ENCODE measurements at regions not wholly inside any gene's neighbourhood (a gene's known extent, or its start where the extent isn't known, plus 50 kb on each side); places are given as distances from the start of the nearest gene placed in this dataset.

GRCh38 chr5:99929806-99930135 lies 605.4 kb upstream of the FAM174A start:
- no peak for TF ChIP-seq EZH2 (IDR thresholded peaks at IDR 0.05; ENCODE audit: low read length, missing control alignments)
- TF ChIP-seq, protein P1, sequence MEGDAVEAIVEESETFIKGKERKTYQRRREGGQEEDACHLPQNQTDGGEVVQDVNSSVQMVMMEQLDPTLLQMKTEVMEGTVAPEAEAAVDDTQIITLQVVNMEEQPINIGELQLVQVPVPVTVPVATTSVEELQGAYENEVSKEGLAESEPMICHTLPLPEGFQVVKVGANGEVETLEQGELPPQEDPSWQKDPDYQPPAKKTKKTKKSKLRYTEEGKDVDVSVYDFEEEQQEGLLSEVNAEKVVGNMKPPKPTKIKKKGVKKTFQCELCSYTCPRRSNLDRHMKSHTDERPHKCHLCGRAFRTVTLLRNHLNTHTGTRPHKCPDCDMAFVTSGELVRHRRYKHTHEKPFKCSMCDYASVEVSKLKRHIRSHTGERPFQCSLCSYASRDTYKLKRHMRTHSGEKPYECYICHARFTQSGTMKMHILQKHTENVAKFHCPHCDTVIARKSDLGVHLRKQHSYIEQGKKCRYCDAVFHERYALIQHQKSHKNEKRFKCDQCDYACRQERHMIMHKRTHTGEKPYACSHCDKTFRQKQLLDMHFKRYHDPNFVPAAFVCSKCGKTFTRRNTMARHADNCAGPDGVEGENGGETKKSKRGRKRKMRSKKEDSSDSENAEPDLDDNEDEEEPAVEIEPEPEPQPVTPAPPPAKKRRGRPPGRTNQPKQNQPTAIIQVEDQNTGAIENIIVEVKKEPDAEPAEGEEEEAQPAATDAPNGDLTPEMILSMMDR (conservative IDR thresholded peaks at IDR 0.05 in 1 of 2, IDR thresholded peaks at IDR 0.05 in 1 of 2; ENCODE audit: low read depth in 1 of 2, low read length in 2 of 2), result no peak
- Histone ChIP-seq H3K4me1 (ENCODE audit: control insufficient read depth, extremely low read depth, insufficient read depth, low read length) (no peaks in the 10 kb centered on the region), H4K20me1 (ENCODE audit: control insufficient read depth, extremely low read depth, insufficient read depth, low read length) (no peaks in the 10 kb centered on the region), H3K4me3 (replicated peaks in 1 of 4; ENCODE audit: control extremely low read depth in 1 of 4, insufficient read depth in 1 of 4, low read depth in 3 of 4, low read length in 4 of 4) (no peak overlapping the region), H2AFZ (ENCODE audit: low read length) (no peak overlapping the region), H3K27ac (ENCODE audit: insufficient read depth, low read length) (no peak overlapping the region), H3K36me3 (ENCODE audit: control insufficient read depth, insufficient read depth, low read length) (no peaks in the 10 kb centered on the region), H3K27me3 (ENCODE audit: control insufficient read depth, insufficient read depth, low read length) (no peaks in the 10 kb centered on the region), H3K79me2 (ENCODE audit: control insufficient read depth, insufficient read depth, low read length) (no peaks in the 10 kb centered on the region), H3K9ac (ENCODE audit: insufficient read depth, low read length) (no peak overlapping the region), H3K4me2 (ENCODE audit: extremely low read depth, insufficient read depth, low read length) (no peak overlapping the region), H3K9me3 (ENCODE audit: control insufficient read depth, insufficient read depth, low read depth, low read length) (no peaks in the 10 kb centered on the region)
- no peak for DNase-seq (ENCODE audit: low read depth in 2 of 2)

GRCh38 chr5:99929067-99929805 lies 605.9 kb upstream of the FAM174A start:
- no peaks in the 10 kb centered on the region for H4K20me1 ChIP-seq (ENCODE audit: control insufficient read depth, extremely low read depth, insufficient read depth, low read length)
- TF ChIP-seq EZH2 (IDR thresholded peaks at IDR 0.05; ENCODE audit: low read length, missing control alignments), result no peak
- no peaks in the 10 kb centered on the region for H3K79me2 ChIP-seq (ENCODE audit: control insufficient read depth, insufficient read depth, low read length)
- H3K4me1 ChIP-seq (ENCODE audit: control insufficient read depth, extremely low read depth, insufficient read depth, low read length), result no peaks in the 10 kb centered on the region
- H3K27me3 ChIP-seq (ENCODE audit: control insufficient read depth, insufficient read depth, low read length), result no peaks in the 10 kb centered on the region
- H3K36me3 ChIP-seq (ENCODE audit: control insufficient read depth, insufficient read depth, low read length), result no peaks in the 10 kb centered on the region
- no peak overlapping the region for H3K4me2 ChIP-seq (ENCODE audit: extremely low read depth, insufficient read depth, low read length)
- H3K4me3 ChIP-seq (replicated peaks in 1 of 4; ENCODE audit: control extremely low read depth in 1 of 4, insufficient read depth in 1 of 4, low read depth in 3 of 4, low read length in 4 of 4), result no peak overlapping the region
- H3K9me3 ChIP-seq (ENCODE audit: control insufficient read depth, insufficient read depth, low read depth, low read length), result no peaks in the 10 kb centered on the region
- no peak for DNase-seq (ENCODE audit: low read depth in 2 of 2)
- H3K9ac ChIP-seq (ENCODE audit: insufficient read depth, low read length), result no peak overlapping the region
- H2AFZ ChIP-seq (ENCODE audit: low read length), result no peak overlapping the region
- no peak overlapping the region for H3K27ac ChIP-seq (ENCODE audit: insufficient read depth, low read length)

DNA sequence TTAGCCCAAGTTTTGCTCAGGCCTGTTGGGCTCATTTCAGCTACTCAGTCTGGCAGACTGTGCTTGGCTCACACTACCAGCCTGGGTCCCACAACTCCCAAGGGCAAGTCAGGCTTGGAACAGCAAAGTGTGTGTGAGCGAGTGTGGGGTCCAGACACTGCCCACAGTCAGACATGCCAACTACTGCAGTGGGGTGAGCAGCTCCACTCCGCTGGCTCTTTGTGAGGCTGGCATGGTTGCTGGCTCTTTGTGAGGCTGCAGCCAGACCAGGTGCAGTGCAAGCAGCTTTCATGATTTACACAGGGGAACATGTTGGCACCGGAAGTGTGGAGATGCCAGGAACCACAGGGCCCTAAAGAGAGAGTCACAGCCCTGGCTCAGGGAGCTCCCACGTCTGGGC lies 606.7 kb upstream of the FAM174A start:
- H3K36me3 ChIP-seq (ENCODE audit: control insufficient read depth, insufficient read depth, low read length), result no peaks in the 10 kb centered on the region
- TF ChIP-seq, protein P1 (conservative IDR thresholded peaks at IDR 0.05 in 1 of 2, IDR thresholded peaks at IDR 0.05 in 1 of 2; ENCODE audit: low read depth in 1 of 2, low read length in 2 of 2), result no peak
- TF ChIP-seq EZH2 (IDR thresholded peaks at IDR 0.05; ENCODE audit: low read length, missing control alignments), result no peak
- H4K20me1 ChIP-seq (ENCODE audit: control insufficient read depth, extremely low read depth, insufficient read depth, low read length), result no peaks in the 10 kb centered on the region
- no peaks in the 10 kb centered on the region for H3K79me2 ChIP-seq (ENCODE audit: control insufficient read depth, insufficient read depth, low read length)
- H3K4me1 ChIP-seq (ENCODE audit: control insufficient read depth, extremely low read depth, insufficient read depth, low read length), result no peaks in the 10 kb centered on the region
- no peak overlapping the region for H3K4me2 ChIP-seq (ENCODE audit: extremely low read depth, insufficient read depth, low read length)
- H3K27ac ChIP-seq (ENCODE audit: insufficient read depth, low read length), result no peak overlapping the region
- no peaks in the 10 kb centered on the region for H3K27me3 ChIP-seq (ENCODE audit: control insufficient read depth, insufficient read depth, low read length)
- no peaks in the 10 kb centered on the region for H3K9me3 ChIP-seq (ENCODE audit: control insufficient read depth, insufficient read depth, low read depth, low read length)
- DNase-seq (ENCODE audit: low read depth in 2 of 2), result no peak
- H2AFZ ChIP-seq (ENCODE audit: low read length), result no peak overlapping the region
- H3K9ac ChIP-seq (ENCODE audit: insufficient read depth, low read length), result no peak overlapping the region
- H3K4me3 ChIP-seq (replicated peaks in 1 of 4; ENCODE audit: control extremely low read depth in 1 of 4, insufficient read depth in 1 of 4, low read depth in 3 of 4, low read length in 4 of 4), result no peak overlapping the region

Measured in fibroblast of lung (primary cell).